Karpas-422 (cell line): ENCODE measurements at regions not wholly inside any gene's neighbourhood (a gene's known extent, or its start where the extent isn't known, plus 50 kb on each side); places are given as distances from the start of the nearest gene placed in this dataset.

ENCODE experiments used
- DNase-seq: peaks from one replicate; pipeline ENCODE4 v3.0.0-alpha.2; 2015
- H2AFZ ChIP-seq: fragments of 200-600 bp; sonication (generic); 2 replicates; pipeline ENCODE4 v1.6.1; 2014; ENCODE audit warnings: antibody characterized with exemption, low read length, mixed read lengths
- H3K27ac ChIP-seq: fragments of 200-600 bp; sonication (generic); 2 replicates; pipeline ENCODE4 v1.5.1; 2014; ENCODE audit warnings: mild to moderate bottlenecking, low read length, moderate library complexity
- H3K27me3 ChIP-seq: fragments of 200-600 bp; sonication (generic); 2 replicates; pipeline ENCODE4 v1.6.1; 2014; ENCODE audit warnings: low read length, mixed read lengths
- H3K36me3 ChIP-seq: fragments of 200-600 bp; sonication (generic); 2 replicates; pipeline ENCODE4 v1.6.1; 2014; ENCODE audit warnings: low read length, mixed read lengths; ENCODE audit not compliant: insufficient read depth
- H3K4me1 ChIP-seq: fragments of 200-600 bp; sonication (generic); 2 replicates; pipeline ENCODE4 v1.6.1; 2014; ENCODE audit warnings: mild to moderate bottlenecking, low read length, mixed read lengths
- H3K4me2 ChIP-seq: fragments of 200-600 bp; sonication (generic); 2 replicates; pipeline ENCODE4 v1.6.1; 2014; ENCODE audit warnings: low read length, low read depth, mild to moderate bottlenecking; ENCODE audit not compliant: poor library complexity, severe bottlenecking
- H3K4me3 ChIP-seq: fragments of 200-600 bp; sonication (generic); 2 replicates; pipeline ENCODE4 v1.5.1; 2014; ENCODE audit warnings: mild to moderate bottlenecking, antibody characterized with exemption, low read length, mixed read lengths
- H3K79me2 ChIP-seq: fragments of 200-600 bp; sonication (generic); 2 replicates; pipeline ENCODE4 v1.6.1; 2014; ENCODE audit warnings: mild to moderate bottlenecking, low read length, mixed read lengths
- H3K9ac ChIP-seq: fragments of 200-600 bp; sonication (generic); 2 replicates; pipeline ENCODE4 v1.6.0; 2014; ENCODE audit warnings: low read length
- H3K9me2 ChIP-seq: fragments of 200-600 bp; sonication (generic), shearing (Covaris generic); replicated peaks from 2 replicates; pipeline ENCODE4 v1.6.0; 2014; ENCODE audit warnings: mild to moderate bottlenecking, low read length, moderate library complexity; ENCODE audit not compliant: insufficient read depth
- H3K9me3 ChIP-seq: fragments of 300-700, 200-600 bp; sonication (generic); 2 replicates; pipeline ENCODE4 v1.6.1; 2014; ENCODE audit warnings: low read length, mixed read lengths
- H4K20me1 ChIP-seq: fragments of 200-600 bp; sonication (generic); 2 replicates; pipeline ENCODE4 v1.6.1; 2014; ENCODE audit warnings: mild to moderate bottlenecking, antibody characterized with exemption, low read length, low read depth; ENCODE audit not compliant: insufficient read depth

GRCh38 chr20:22815206-22815551 lies 219.9 kb upstream of the SSTR4 start:
- Histone ChIP-seq H3K9ac (no peak overlapping the region), H3K4me2 (no peak overlapping the region), H3K9me2 (no peaks in the 10 kb centered on the region), H3K36me3 (no peaks in the 10 kb centered on the region), H3K27me3 (no peaks in the 10 kb centered on the region), H3K4me1 (no peaks in the 10 kb centered on the region), H4K20me1 (no peaks in the 10 kb centered on the region), H3K4me3 (no peak overlapping the region), H3K9me3 (no peaks in the 10 kb centered on the region), H3K79me2 (no peaks in the 10 kb centered on the region), H2AFZ (no peak overlapping the region), H3K27ac (no peak overlapping the region)
- DNase-seq: no peak

GRCh38 chr20:22815603-22816315 lies 219.4 kb upstream of the SSTR4 start:
- Histone ChIP-seq H4K20me1 (no peaks in the 10 kb centered on the region), H3K27ac (no peak overlapping the region), H3K9me3 (no peaks in the 10 kb centered on the region), H3K4me2 (no peak overlapping the region), H3K4me3 (no peak overlapping the region), H3K27me3 (no peaks in the 10 kb centered on the region), H3K4me1 (no peaks in the 10 kb centered on the region), H3K36me3 (no peaks in the 10 kb centered on the region), H3K79me2 (no peaks in the 10 kb centered on the region), H3K9me2 (no peaks in the 10 kb centered on the region), H3K9ac (no peak overlapping the region), H2AFZ (no peak overlapping the region)
- no peak for DNase-seq

- Histone ChIP-seq H2AFZ (no peak overlapping the region), H3K4me3 (no peak overlapping the region), H3K36me3 (no peaks in the 10 kb centered on the region), H3K9me2 (no peaks in the 10 kb centered on the region), H3K9ac (no peak overlapping the region), H3K27me3 (no peaks in the 10 kb centered on the region), H4K20me1 (no peaks in the 10 kb centered on the region), H3K79me2 (no peaks in the 10 kb centered on the region), H3K4me2 (no peak overlapping the region), H3K27ac (no peak overlapping the region), H3K4me1 (no peaks in the 10 kb centered on the region), H3K9me3 (no peaks in the 10 kb centered on the region)
- DNase-seq: no peak
Measured at GRCh38 chr20:22818636-22819035, 216.5 kb upstream of the SSTR4 start.

GRCh38 chr20:22819112-22819511 lies 216.0 kb upstream of the SSTR4 start:
- H3K36me3 ChIP-seq: no peaks in the 10 kb centered on the region
- no peak overlapping the region for H3K9ac ChIP-seq
- no peaks in the 10 kb centered on the region for H3K4me1 ChIP-seq
- H3K27ac ChIP-seq: no peak overlapping the region
- H2AFZ ChIP-seq: no peak overlapping the region
- H3K27me3 ChIP-seq: no peaks in the 10 kb centered on the region
- H3K79me2 ChIP-seq: no peaks in the 10 kb centered on the region
- H3K4me3 ChIP-seq: no peak overlapping the region
- no peak for DNase-seq
- H3K9me3 ChIP-seq: no peaks in the 10 kb centered on the region
- H3K9me2 ChIP-seq: no peaks in the 10 kb centered on the region
- H4K20me1 ChIP-seq: no peaks in the 10 kb centered on the region
- H3K4me2 ChIP-seq: no peak overlapping the region

GRCh38 chr20:22819784-22820183 lies 215.3 kb upstream of the SSTR4 start:
- Histone ChIP-seq H3K9me2 (no peaks in the 10 kb centered on the region), H3K9me3 (no peaks in the 10 kb centered on the region), H4K20me1 (no peaks in the 10 kb centered on the region), H3K36me3 (no peaks in the 10 kb centered on the region), H3K4me2 (no peak overlapping the region), H3K79me2 (no peaks in the 10 kb centered on the region), H2AFZ (no peak overlapping the region), H3K4me3 (no peak overlapping the region), H3K27me3 (no peaks in the 10 kb centered on the region), H3K9ac (no peak overlapping the region), H3K4me1 (no peaks in the 10 kb centered on the region), H3K27ac (no peak overlapping the region)
- DNase-seq: no peak

- no peaks in the 10 kb centered on the region for H4K20me1 ChIP-seq
- H2AFZ ChIP-seq: no peak overlapping the region
- H3K9me2 ChIP-seq: no peaks in the 10 kb centered on the region
Measured at GRCh38 chr20:22821081-22821727, 213.9 kb upstream of the SSTR4 start.

GRCh38 chr20:22821796-22822195 lies 213.3 kb upstream of the SSTR4 start:
- no peak overlapping the region for H3K4me3 ChIP-seq
- no peaks in the 10 kb centered on the region for H3K36me3 ChIP-seq
- H3K79me2 ChIP-seq: no peaks in the 10 kb centered on the region
- H3K9me3 ChIP-seq: no peaks in the 10 kb centered on the region
- H2AFZ ChIP-seq: no peak overlapping the region
- DNase-seq: no peak
- H3K4me2 ChIP-seq: no peak overlapping the region
- H3K27ac ChIP-seq: no peak overlapping the region
- no peaks in the 10 kb centered on the region for H3K4me1 ChIP-seq
- no peaks in the 10 kb centered on the region for H3K27me3 ChIP-seq
- no peak overlapping the region for H3K9ac ChIP-seq
- H4K20me1 ChIP-seq: no peaks in the 10 kb centered on the region
- no peaks in the 10 kb centered on the region for H3K9me2 ChIP-seq

More at GRCh38 chr20:22821081-22821727, 213.9 kb upstream of the SSTR4 start:
- DNase-seq: no peak
- Histone ChIP-seq H3K4me3 (no peak overlapping the region), H3K27ac (no peak overlapping the region), H3K27me3 (no peaks in the 10 kb centered on the region), H3K9ac (no peak overlapping the region), H3K9me3 (no peaks in the 10 kb centered on the region), H3K36me3 (no peaks in the 10 kb centered on the region), H3K79me2 (no peaks in the 10 kb centered on the region), H3K4me1 (no peaks in the 10 kb centered on the region), H3K4me2 (no peak overlapping the region)

- Histone ChIP-seq H3K27me3 (no peaks in the 10 kb centered on the region), H3K36me3 (no peaks in the 10 kb centered on the region), H3K27ac (no peak overlapping the region), H3K4me2 (no peak overlapping the region), H3K4me1 (no peaks in the 10 kb centered on the region), H3K9me3 (no peaks in the 10 kb centered on the region), H3K9me2 (no peaks in the 10 kb centered on the region), H3K79me2 (no peaks in the 10 kb centered on the region), H3K4me3 (no peak overlapping the region), H3K9ac (no peak overlapping the region), H4K20me1 (no peaks in the 10 kb centered on the region), H2AFZ (no peak overlapping the region)
- DNase-seq: no peak
Measured at GRCh38 chr20:22823119-22823518, 212.0 kb upstream of the SSTR4 start.
